ENCODE measurements at regions not wholly inside any gene's neighbourhood (a gene's known extent, or its start where the extent isn't known, plus 50 kb on each side); places are given as distances from the start of the nearest gene placed in this dataset.

DNA sequence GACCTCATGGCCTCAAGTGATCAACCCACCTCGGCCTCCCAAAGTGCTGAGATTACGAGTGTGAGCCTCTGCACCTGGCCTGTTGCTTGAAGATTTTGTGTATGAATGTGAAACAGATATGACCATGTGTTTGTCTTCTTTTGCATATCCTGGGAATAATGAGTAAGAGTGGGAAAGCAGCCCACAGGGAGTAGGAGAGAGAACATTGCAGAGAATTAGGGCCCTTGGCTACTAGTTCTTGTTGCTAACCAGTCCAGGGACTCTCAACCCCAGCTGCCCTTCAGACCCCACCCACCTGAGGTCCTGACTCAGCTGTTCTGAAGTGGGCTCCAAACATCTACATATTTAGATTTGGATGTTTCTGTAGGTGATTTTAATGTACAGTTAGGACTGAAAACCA is 125.5 kb downstream of the MTX3 start:
- no peak for DNase-seq
- Histone ChIP-seq H3K9ac (ENCODE audit: low read length) (no peak overlapping the region), H3K4me2 (ENCODE audit: low read length) (no peak overlapping the region), H3K56ac (ENCODE audit: low read length) (no peak overlapping the region), H2BK120ac (ENCODE audit: low read depth, low read length) (no peak overlapping the region), H3K27me3 (ENCODE audit: insufficient read depth, low read length, poor library complexity) (no peaks in the 10 kb centered on the region), H2BK15ac (replicated peaks; ENCODE audit: low read depth) (no peak overlapping the region), H4K8ac (ENCODE audit: low read depth, low read length) (no peak overlapping the region), H3K23ac (ENCODE audit: low read length) (no peak overlapping the region), H3K79me2 (ENCODE audit: control insufficient read depth, insufficient read depth, low read length) (no peaks in the 10 kb centered on the region), H3K4me1 (ENCODE audit: control insufficient read depth, low read depth, low read length) (no peaks in the 10 kb centered on the region), H3K79me1 (ENCODE audit: low read length) (no peaks in the 10 kb centered on the region), H3K36me3 (ENCODE audit: control insufficient read depth, insufficient read depth, low read length) (no peaks in the 10 kb centered on the region), H3K27ac (ENCODE audit: low read depth, low read length) (no peak overlapping the region), H4K5ac (ENCODE audit: low read length) (no peak overlapping the region), H2BK5ac (ENCODE audit: low read length) (no peak overlapping the region), H2AK5ac (ENCODE audit: low read length) (no peak overlapping the region), H3K4ac (ENCODE audit: low read depth, low read length) (no peak overlapping the region), H3K4me3 (ENCODE audit: low read length) (no peak overlapping the region), H3K18ac (ENCODE audit: low read length) (no peak overlapping the region)
- no CpG with 5 or more reads among the region's 2 CpGs for WGBS (ENCODE audit: extremely low coverage, insufficient coverage, low lambda C conversion rate)

DNA sequence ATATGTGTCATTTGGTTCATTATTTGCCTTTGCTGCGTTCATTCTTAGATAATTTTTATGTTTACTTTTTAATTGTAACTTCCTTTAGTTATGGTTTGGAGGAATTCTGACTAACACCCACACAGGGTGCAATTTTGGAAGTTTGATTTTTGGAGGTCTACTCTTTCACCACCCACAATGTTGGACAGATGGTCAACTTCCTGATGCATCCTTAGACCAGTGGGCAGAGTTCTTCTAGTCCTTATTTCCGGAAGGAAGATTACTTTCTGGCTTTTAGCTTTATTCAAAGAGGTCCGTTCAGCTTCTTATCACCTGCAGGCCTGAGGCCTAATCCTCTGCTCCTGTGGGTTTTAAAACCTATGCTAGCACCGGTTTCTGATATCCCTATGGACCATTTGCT is 126.7 kb downstream of the MTX3 start:
- no peak overlapping the region for H4K5ac ChIP-seq (ENCODE audit: low read length)
- no CpG with 5 or more reads among the region's 4 CpGs for WGBS (ENCODE audit: extremely low coverage, insufficient coverage, low lambda C conversion rate)

GRCh38 chr5:79859588-79859987 is 131.5 kb downstream of the MTX3 start:
- Histone ChIP-seq H3K4me1 (ENCODE audit: control insufficient read depth, low read depth, low read length) (no peaks in the 10 kb centered on the region), H3K4me3 (ENCODE audit: low read length) (no peak overlapping the region), H4K8ac (ENCODE audit: low read depth, low read length) (no peak overlapping the region), H3K27ac (ENCODE audit: low read depth, low read length) (no peak overlapping the region), H3K56ac (ENCODE audit: low read length) (no peak overlapping the region), H3K4me2 (ENCODE audit: low read length) (no peak overlapping the region), H3K36me3 (ENCODE audit: control insufficient read depth, insufficient read depth, low read length) (no peaks in the 10 kb centered on the region), H2BK15ac (replicated peaks; ENCODE audit: low read depth) (no peak overlapping the region), H3K18ac (ENCODE audit: low read length) (no peak overlapping the region), H3K27me3 (ENCODE audit: insufficient read depth, low read length, poor library complexity) (no peaks in the 10 kb centered on the region), H3K4ac (ENCODE audit: low read depth, low read length) (no peak overlapping the region), H3K79me2 (ENCODE audit: control insufficient read depth, insufficient read depth, low read length) (no peaks in the 10 kb centered on the region), H2BK5ac (ENCODE audit: low read length) (no peak overlapping the region), H3K9ac (ENCODE audit: low read length) (no peak overlapping the region), H3K23ac (ENCODE audit: low read length) (no peak overlapping the region), H4K5ac (ENCODE audit: low read length) (no peak overlapping the region), H3K79me1 (ENCODE audit: low read length) (no peaks in the 10 kb centered on the region), H2BK120ac (ENCODE audit: low read depth, low read length) (no peak overlapping the region), H2AK5ac (ENCODE audit: low read length) (no peak overlapping the region)
- DNase-seq: no peak
- no CpG with 5 or more reads among the region's 5 CpGs for WGBS (ENCODE audit: extremely low coverage, insufficient coverage, low lambda C conversion rate)

More for the DNA sequence above, 126.7 kb downstream of the MTX3 start:
- no peak overlapping the region for H2BK5ac ChIP-seq (ENCODE audit: low read length)
- H3K4me2 ChIP-seq (ENCODE audit: low read length): no peak overlapping the region
- no peak overlapping the region for H3K27ac ChIP-seq (ENCODE audit: low read depth, low read length)
- H3K18ac ChIP-seq (ENCODE audit: low read length): no peak overlapping the region
- H2BK120ac ChIP-seq (ENCODE audit: low read depth, low read length): no peak overlapping the region
- no peak overlapping the region for H3K4me3 ChIP-seq (ENCODE audit: low read length)
- H3K56ac ChIP-seq (ENCODE audit: low read length): no peak overlapping the region
- no peaks in the 10 kb centered on the region for H3K79me2 ChIP-seq (ENCODE audit: control insufficient read depth, insufficient read depth, low read length)
- no peak for DNase-seq
- H3K79me1 ChIP-seq (ENCODE audit: low read length): no peaks in the 10 kb centered on the region
- no peak overlapping the region for H2AK5ac ChIP-seq (ENCODE audit: low read length)
- no peak overlapping the region for H3K4ac ChIP-seq (ENCODE audit: low read depth, low read length)
- no peak overlapping the region for H3K9ac ChIP-seq (ENCODE audit: low read length)
- no peaks in the 10 kb centered on the region for H3K4me1 ChIP-seq (ENCODE audit: control insufficient read depth, low read depth, low read length)
- H2BK15ac ChIP-seq (replicated peaks; ENCODE audit: low read depth): no peak overlapping the region
- no peak overlapping the region for H4K8ac ChIP-seq (ENCODE audit: low read depth, low read length)
- no peaks in the 10 kb centered on the region for H3K36me3 ChIP-seq (ENCODE audit: control insufficient read depth, insufficient read depth, low read length)
- no peaks in the 10 kb centered on the region for H3K27me3 ChIP-seq (ENCODE audit: insufficient read depth, low read length, poor library complexity)
- no peak overlapping the region for H3K23ac ChIP-seq (ENCODE audit: low read length)

DNA sequence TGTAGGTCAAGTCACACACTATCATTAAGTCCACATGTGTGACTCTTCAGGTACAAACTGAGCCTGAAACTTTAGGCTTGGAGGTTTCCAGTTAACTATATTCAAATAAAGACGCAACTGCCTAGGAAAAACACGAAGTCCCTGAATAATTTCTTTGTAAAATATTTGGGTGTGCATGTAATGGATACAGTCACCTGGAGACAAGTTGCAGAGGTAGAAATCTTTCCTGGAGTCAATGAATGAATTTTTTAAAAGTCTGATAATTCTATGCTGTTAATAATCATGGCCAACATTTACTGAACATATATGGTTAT is 132.7 kb downstream of the MTX3 start:
- Histone ChIP-seq H3K18ac (ENCODE audit: low read length) (no peak overlapping the region), H3K4me3 (ENCODE audit: low read length) (no peak overlapping the region), H2AK5ac (ENCODE audit: low read length) (no peak overlapping the region), H3K56ac (ENCODE audit: low read length) (no peak overlapping the region), H3K27me3 (ENCODE audit: insufficient read depth, low read length, poor library complexity) (no peaks in the 10 kb centered on the region), H3K9ac (ENCODE audit: low read length) (no peak overlapping the region), H3K79me2 (ENCODE audit: control insufficient read depth, insufficient read depth, low read length) (no peaks in the 10 kb centered on the region), H3K4me1 (ENCODE audit: control insufficient read depth, low read depth, low read length) (no peaks in the 10 kb centered on the region), H3K79me1 (ENCODE audit: low read length) (no peaks in the 10 kb centered on the region), H2BK15ac (replicated peaks; ENCODE audit: low read depth) (no peak overlapping the region), H4K8ac (ENCODE audit: low read depth, low read length) (no peak overlapping the region), H2BK120ac (ENCODE audit: low read depth, low read length) (no peak overlapping the region), H3K23ac (ENCODE audit: low read length) (no peak overlapping the region), H4K5ac (ENCODE audit: low read length) (no peak overlapping the region), H3K4ac (ENCODE audit: low read depth, low read length) (no peak overlapping the region), H3K36me3 (ENCODE audit: control insufficient read depth, insufficient read depth, low read length) (no peaks in the 10 kb centered on the region), H3K4me2 (ENCODE audit: low read length) (no peak overlapping the region), H3K27ac (ENCODE audit: low read depth, low read length) (no peak overlapping the region), H2BK5ac (ENCODE audit: low read length) (no peak overlapping the region)
- WGBS (ENCODE audit: extremely low coverage, insufficient coverage, low lambda C conversion rate): no CpG with 5 or more reads among the region's 2 CpGs
- DNase-seq: no peak

GRCh38 chr5:79857714-79858409 is 133.2 kb downstream of the MTX3 start:
- WGBS (ENCODE audit: extremely low coverage, insufficient coverage, low lambda C conversion rate): no CpG with 5 or more reads among the region's 9 CpGs
- no peak overlapping the region for H4K5ac ChIP-seq (ENCODE audit: low read length)
- H3K27me3 ChIP-seq (ENCODE audit: insufficient read depth, low read length, poor library complexity): no peaks in the 10 kb centered on the region
- no peaks in the 10 kb centered on the region for H3K4me1 ChIP-seq (ENCODE audit: control insufficient read depth, low read depth, low read length)
- no peak overlapping the region for H2AK5ac ChIP-seq (ENCODE audit: low read length)
- H3K4me2 ChIP-seq (ENCODE audit: low read length): no peak overlapping the region
- no peaks in the 10 kb centered on the region for H3K79me1 ChIP-seq (ENCODE audit: low read length)
- H3K79me2 ChIP-seq (ENCODE audit: control insufficient read depth, insufficient read depth, low read length): no peaks in the 10 kb centered on the region
- H3K27ac ChIP-seq (ENCODE audit: low read depth, low read length): no peak overlapping the region
- no peak overlapping the region for H3K4me3 ChIP-seq (ENCODE audit: low read length)
- no peak overlapping the region for H4K8ac ChIP-seq (ENCODE audit: low read depth, low read length)
- peak; percentile 71 for DNase-seq
- H3K9ac ChIP-seq (ENCODE audit: low read length): no peak overlapping the region
- no peak overlapping the region for H2BK15ac ChIP-seq (replicated peaks; ENCODE audit: low read depth)
- no peak overlapping the region for H3K23ac ChIP-seq (ENCODE audit: low read length)
- H3K4ac ChIP-seq (ENCODE audit: low read depth, low read length): no peak overlapping the region
- H3K36me3 ChIP-seq (ENCODE audit: control insufficient read depth, insufficient read depth, low read length): no peaks in the 10 kb centered on the region
- H2BK120ac ChIP-seq (ENCODE audit: low read depth, low read length): no peak overlapping the region
- no peak overlapping the region for H2BK5ac ChIP-seq (ENCODE audit: low read length)
- H3K18ac ChIP-seq (ENCODE audit: low read length): no peak overlapping the region
- H3K56ac ChIP-seq (ENCODE audit: low read length): no peak overlapping the region

DNA sequence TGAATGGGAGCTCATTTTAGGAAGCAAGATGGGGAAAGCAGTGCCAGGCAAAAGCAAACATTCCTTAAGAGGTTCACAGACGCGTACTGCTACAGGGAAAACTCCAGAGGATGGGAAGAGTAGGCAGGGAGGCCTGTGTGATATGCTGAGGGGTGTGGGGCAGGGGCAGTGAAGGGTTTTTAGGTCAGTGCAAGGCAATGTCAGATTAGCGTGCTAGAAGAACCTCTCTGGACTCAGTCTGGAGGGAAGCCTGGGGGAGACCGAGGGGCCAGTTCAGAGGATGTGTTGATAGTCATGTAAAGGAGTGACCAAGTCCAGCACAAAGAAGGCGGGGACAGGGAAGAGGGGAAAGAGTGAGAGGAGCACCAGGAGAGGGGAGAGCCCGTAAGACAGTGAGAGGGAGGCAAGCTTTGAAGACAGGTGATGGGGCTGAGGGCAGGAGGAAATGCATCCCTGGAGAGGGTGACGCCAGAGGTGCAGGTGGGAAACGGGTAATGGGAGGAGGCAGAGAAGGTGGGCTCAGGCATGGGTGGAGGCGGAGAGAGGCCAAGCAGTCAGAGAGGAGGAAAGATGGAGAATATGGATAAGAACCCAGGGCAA is 134.5 kb downstream of the MTX3 start:
- no peak overlapping the region for H4K5ac ChIP-seq (ENCODE audit: low read length)
- H3K4me3 ChIP-seq (ENCODE audit: low read length): no peak overlapping the region
- no peak overlapping the region for H2BK5ac ChIP-seq (ENCODE audit: low read length)
- H2BK120ac ChIP-seq (ENCODE audit: low read depth, low read length): no peak overlapping the region
- H3K4ac ChIP-seq (ENCODE audit: low read depth, low read length): no peak overlapping the region
- H4K8ac ChIP-seq (ENCODE audit: low read depth, low read length): no peak overlapping the region
- H3K36me3 ChIP-seq (ENCODE audit: control insufficient read depth, insufficient read depth, low read length): no peaks in the 10 kb centered on the region
- H3K27ac ChIP-seq (ENCODE audit: low read depth, low read length): no peak overlapping the region
- H3K9ac ChIP-seq (ENCODE audit: low read length): no peak overlapping the region
- WGBS (ENCODE audit: extremely low coverage, insufficient coverage, low lambda C conversion rate): no CpG with 5 or more reads among the region's 9 CpGs
- H2AK5ac ChIP-seq (ENCODE audit: low read length): no peak overlapping the region
- no peak overlapping the region for H3K23ac ChIP-seq (ENCODE audit: low read length)
- H2BK15ac ChIP-seq (replicated peaks; ENCODE audit: low read depth): no peak overlapping the region
- H3K4me1 ChIP-seq (ENCODE audit: control insufficient read depth, low read depth, low read length): no peaks in the 10 kb centered on the region
- no peaks in the 10 kb centered on the region for H3K27me3 ChIP-seq (ENCODE audit: insufficient read depth, low read length, poor library complexity)
- H3K79me1 ChIP-seq (ENCODE audit: low read length): no peaks in the 10 kb centered on the region
- no peak overlapping the region for H3K18ac ChIP-seq (ENCODE audit: low read length)
- H3K56ac ChIP-seq (ENCODE audit: low read length): no peak overlapping the region
- H3K79me2 ChIP-seq (ENCODE audit: control insufficient read depth, insufficient read depth, low read length): no peaks in the 10 kb centered on the region
- H3K4me2 ChIP-seq (ENCODE audit: low read length): no peak overlapping the region
- no peak for DNase-seq
